ENCODE measurements at regions not wholly inside any gene's neighbourhood (a gene's known extent, or its start where the extent isn't known, plus 50 kb on each side); places are given as distances from the start of the nearest gene placed in this dataset.

- TF ChIP-seq, protein P1, sequence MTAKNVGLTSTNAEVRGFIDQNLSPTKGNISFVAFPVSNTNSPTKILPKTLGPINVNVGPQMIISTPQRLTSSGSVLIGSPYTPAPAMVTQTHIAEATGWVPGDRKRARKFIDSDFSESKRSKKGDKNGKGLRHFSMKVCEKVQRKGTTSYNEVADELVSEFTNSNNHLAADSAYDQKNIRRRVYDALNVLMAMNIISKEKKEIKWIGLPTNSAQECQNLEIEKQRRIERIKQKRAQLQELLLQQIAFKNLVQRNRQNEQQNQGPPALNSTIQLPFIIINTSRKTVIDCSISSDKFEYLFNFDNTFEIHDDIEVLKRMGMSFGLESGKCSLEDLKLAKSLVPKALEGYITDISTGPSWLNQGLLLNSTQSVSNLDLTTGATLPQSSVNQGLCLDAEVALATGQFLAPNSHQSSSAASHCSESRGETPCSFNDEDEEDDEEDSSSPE (CRISPR knock-in tag; IDR thresholded peaks at IDR 0.05) = no peak
- no peak for TF ChIP-seq ZFP37 (CRISPR knock-in tag; IDR thresholded peaks at IDR 0.05; ENCODE audit: borderline replicate concordance)
- TF ChIP-seq NR2F2 (IDR thresholded peaks at IDR 0.05; ENCODE audit: borderline replicate concordance, low read depth) = no peak; the same call in 1 of the 2 replicates
- TF ChIP-seq ZNF724P (CRISPR knock-in tag; IDR thresholded peaks at IDR 0.05; ENCODE audit: borderline replicate concordance) = no peak
- TF ChIP-seq RXRA (CRISPR knock-in tag; IDR thresholded peaks at IDR 0.05) = no peak; the same call in 1 of the 2 replicates
- no peak for TF ChIP-seq MYNN (CRISPR knock-in tag; IDR thresholded peaks at IDR 0.05; ENCODE audit: low read depth)
- no peak for TF ChIP-seq ZNF607 (CRISPR knock-in tag; IDR thresholded peaks at IDR 0.05; ENCODE audit: borderline replicate concordance)
- peak; percentile 46; the same call in 1 of the 2 replicates for TF ChIP-seq ARNTL (CRISPR knock-in tag; IDR thresholded peaks at IDR 0.05)
- no peak for TF ChIP-seq ZNF121 (CRISPR knock-in tag; IDR thresholded peaks at IDR 0.05)
- TF ChIP-seq, protein P2, sequence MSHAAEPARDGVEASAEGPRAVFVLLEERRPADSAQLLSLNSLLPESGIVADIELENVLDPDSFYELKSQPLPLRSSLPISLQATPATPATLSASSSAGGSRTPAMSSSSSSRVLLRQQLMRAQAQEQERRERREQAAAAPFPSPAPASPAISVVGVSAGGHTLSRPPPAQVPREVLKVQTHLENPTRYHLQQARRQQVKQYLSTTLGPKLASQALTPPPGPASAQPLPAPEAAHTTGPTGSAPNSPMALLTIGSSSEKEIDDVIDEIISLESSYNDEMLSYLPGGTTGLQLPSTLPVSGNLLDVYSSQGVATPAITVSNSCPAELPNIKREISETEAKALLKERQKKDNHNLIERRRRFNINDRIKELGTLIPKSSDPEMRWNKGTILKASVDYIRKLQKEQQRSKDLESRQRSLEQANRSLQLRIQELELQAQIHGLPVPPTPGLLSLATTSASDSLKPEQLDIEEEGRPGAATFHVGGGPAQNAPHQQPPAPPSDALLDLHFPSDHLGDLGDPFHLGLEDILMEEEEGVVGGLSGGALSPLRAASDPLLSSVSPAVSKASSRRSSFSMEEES (CRISPR knock-in tag; IDR thresholded peaks at IDR 0.05) = peak; percentile 72; the same call in 1 of the 2 replicates
- no peak for TF ChIP-seq THAP7 (CRISPR knock-in tag; IDR thresholded peaks at IDR 0.05)
- no peak for TF ChIP-seq ZSCAN31 (CRISPR knock-in tag; IDR thresholded peaks at IDR 0.05; ENCODE audit: low read depth)
- TF ChIP-seq REPIN1 (CRISPR knock-in tag; IDR thresholded peaks at IDR 0.05; ENCODE audit: borderline replicate concordance, low read depth) = no peak; the same call in 1 of the 2 replicates
- peak; percentile 81 for TF ChIP-seq GATA4 (IDR thresholded peaks at IDR 0.05; ENCODE audit: borderline replicate concordance, low read depth)
- no peak for TF ChIP-seq PAWR (CRISPR knock-in tag; IDR thresholded peaks at IDR 0.05; ENCODE audit: borderline replicate concordance)
- no peak for TF ChIP-seq U2AF2 (IDR thresholded peaks at IDR 0.05; ENCODE audit: low read depth, low read length)
- no peak; the same call in 1 of the 2 replicates for TF ChIP-seq IKZF5 (CRISPR knock-in tag; IDR thresholded peaks at IDR 0.05)
- TF ChIP-seq, protein P3, sequence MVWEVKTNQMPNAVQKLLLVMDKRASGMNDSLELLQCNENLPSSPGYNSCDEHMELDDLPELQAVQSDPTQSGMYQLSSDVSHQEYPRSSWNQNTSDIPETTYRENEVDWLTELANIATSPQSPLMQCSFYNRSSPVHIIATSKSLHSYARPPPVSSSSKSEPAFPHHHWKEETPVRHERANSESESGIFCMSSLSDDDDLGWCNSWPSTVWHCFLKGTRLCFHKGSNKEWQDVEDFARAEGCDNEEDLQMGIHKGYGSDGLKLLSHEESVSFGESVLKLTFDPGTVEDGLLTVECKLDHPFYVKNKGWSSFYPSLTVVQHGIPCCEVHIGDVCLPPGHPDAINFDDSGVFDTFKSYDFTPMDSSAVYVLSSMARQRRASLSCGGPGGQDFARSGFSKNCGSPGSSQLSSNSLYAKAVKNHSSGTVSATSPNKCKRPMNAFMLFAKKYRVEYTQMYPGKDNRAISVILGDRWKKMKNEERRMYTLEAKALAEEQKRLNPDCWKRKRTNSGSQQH (CRISPR knock-in tag; IDR thresholded peaks at IDR 0.05; ENCODE audit: low read depth) = peak; percentile 26; the same call in 1 of the 2 replicates
- TF ChIP-seq ZNF782 (CRISPR knock-in tag; IDR thresholded peaks at IDR 0.05; ENCODE audit: borderline replicate concordance) = no peak
- TF ChIP-seq ZFP36L1 (CRISPR knock-in tag; IDR thresholded peaks at IDR 0.05) = no peak
- TF ChIP-seq, protein P4, sequence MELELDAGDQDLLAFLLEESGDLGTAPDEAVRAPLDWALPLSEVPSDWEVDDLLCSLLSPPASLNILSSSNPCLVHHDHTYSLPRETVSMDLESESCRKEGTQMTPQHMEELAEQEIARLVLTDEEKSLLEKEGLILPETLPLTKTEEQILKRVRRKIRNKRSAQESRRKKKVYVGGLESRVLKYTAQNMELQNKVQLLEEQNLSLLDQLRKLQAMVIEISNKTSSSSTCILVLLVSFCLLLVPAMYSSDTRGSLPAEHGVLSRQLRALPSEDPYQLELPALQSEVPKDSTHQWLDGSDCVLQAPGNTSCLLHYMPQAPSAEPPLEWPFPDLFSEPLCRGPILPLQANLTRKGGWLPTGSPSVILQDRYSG (CRISPR knock-in tag; IDR thresholded peaks at IDR 0.05) = no peak
- no peak for TF ChIP-seq KLF13 (CRISPR knock-in tag; IDR thresholded peaks at IDR 0.05)
- TF ChIP-seq ARHGAP35 (CRISPR knock-in tag; IDR thresholded peaks at IDR 0.05; ENCODE audit: borderline replicate concordance) = no peak
Measured at GRCh38 chr18:48488388-48488850, 50.4 kb upstream of the CTIF start (continued).

Data from HepG2 (cell line).